A549 (cell line): ENCODE measurements at regions not wholly inside any gene's neighbourhood (a gene's known extent, or its start where the extent isn't known, plus 50 kb on each side); places are given as distances from the start of the nearest gene placed in this dataset.
"Not testable (repeated sequence)": the region's sequence is repeated elsewhere in the genome, so short reads cannot be mapped to it uniquely, and the experiment has no call there.

Experiments
- ATAC-seq, 2 experiments: fragments of 200-7000 bp in 1 of 2; fragments of >200 bp in 1 of 2; cut with Nextera tagmentation in 1 of 2; cut with Tn5 transposase in 1 of 2; 3 replicates each; pipeline versions ENCODE4 v1.8.0 to v1.9.1; 2018 to 2020; ENCODE audit warnings: mild to moderate bottlenecking in 1 of 2, moderate library complexity in 1 of 2
- CTCF ChIA-PET: fragments of 300-600 bp; sonication (Branson Sonifier 250); formaldehyde crosslinking; extraction: SDS; loops from one replicate; lab custom pipeline; 2021; ENCODE audit warnings: antibody characterized with exemption, inconsistent platforms; lab: Yijun Ruan, JAX
- POLR2A ChIA-PET: fragments of 350-600 bp; formaldehyde crosslinking; extraction: SDS; loops from one replicate; lab custom pipeline; 2021; ENCODE audit warnings: antibody characterized with exemption, inconsistent platforms; lab: Yijun Ruan, JAX
- DNase-seq, 2 experiments: peaks; one replicate each; pipeline versions ENCODE4 v3.0.0 to v3.0.0-alpha.2; 2011 to 2016; ENCODE audit warnings: low read depth in 1 of 2, low spot score in 1 of 2
- FAIRE-seq: peaks from 2 replicates; lab custom pipeline; 2011; peaks lifted over from hg19 to GRCh38; lab: Jason Lieb, UNC
- H3K27ac ChIP-seq, 2 experiments: fragments of >200 bp; sonication (Bioruptor Twin); formaldehyde crosslinking; 3 replicates each; pipeline ENCODE4 v1.5.1; 2016 to 2017
- H3K4me1 ChIP-seq: fragments of >200 bp; sonication (Bioruptor Twin); formaldehyde crosslinking; 3 replicates; pipeline ENCODE4 v1.6.1; 2016
- H3K4me2 ChIP-seq: fragments of >200 bp; sonication (Bioruptor Twin); formaldehyde crosslinking; 3 replicates; pipeline ENCODE4 v1.6.1; 2016
- H3K4me3 ChIP-seq: fragments of >200 bp; sonication (Bioruptor Twin); formaldehyde crosslinking; 3 replicates; pipeline ENCODE4 v1.5.1; 2016
- H3K9me3 ChIP-seq: fragments of >200 bp; sonication (Bioruptor Twin); formaldehyde crosslinking; 3 replicates; pipeline ENCODE4 v1.6.1; 2016
- ATOH8 ChIP-seq: fragments of 250-450 bp; sonication (Bioruptor Pico); IDR thresholded peaks from 2 replicates; pipeline ENCODE4 v1.5.0; 2020; ENCODE audit warnings: low read depth, mild to moderate bottlenecking, moderate library complexity
- BCL3 ChIP-seq: fragments of >200 bp; sonication (Bioruptor Twin); formaldehyde crosslinking; IDR thresholded peaks from 3 replicates; pipeline ENCODE4 v1.6.1; 2016
- CHD4 ChIP-seq: fragments of 200-600 bp; sonication (generic); IDR thresholded peaks from 2 replicates; pipeline ENCODE4 v1.6.1; 2016; ENCODE audit warnings: antibody characterized with exemption, mild to moderate bottlenecking, borderline replicate concordance
- EHF ChIP-seq: fragments of 250-450 bp; sonication (Bioruptor Pico); IDR thresholded peaks from 2 replicates; pipeline ENCODE4 v1.5.0; 2020; ENCODE audit warnings: mild to moderate bottlenecking
- ELK1 ChIP-seq: fragments of 150-350 bp; IDR thresholded peaks from 2 replicates; pipeline ENCODE4 v1.6.1; 2014; ENCODE audit warnings: low read depth, mild to moderate bottlenecking, low read length
- EP300 ChIP-seq, 2 experiments: fragments of >200 bp; sonication (Bioruptor Twin); formaldehyde crosslinking; IDR thresholded peaks; 2 replicates in 1 of 2; 3 replicates in 1 of 2; pipeline ENCODE4 v1.6.1; 2016 to 2017
- ESRRA ChIP-seq: fragments of 150-350 bp; IDR thresholded peaks from 2 replicates; pipeline ENCODE4 v1.6.1; 2014; ENCODE audit warnings: mild to moderate bottlenecking, low read length, borderline replicate concordance
- FOXS1 ChIP-seq: fragments of 250-450 bp; sonication (Bioruptor Pico); IDR thresholded peaks from 2 replicates; pipeline ENCODE4 v1.5.0; 2020; ENCODE audit warnings: mild to moderate bottlenecking, moderate library complexity
- HDAC2 ChIP-seq: fragments of 200-600 bp; sonication (generic); IDR thresholded peaks from 2 replicates; pipeline ENCODE4 v1.6.1; 2016
- HEYL ChIP-seq: fragments of 250-450 bp; sonication (Bioruptor Pico); IDR thresholded peaks from 2 replicates; pipeline ENCODE4 v1.8.0; 2021; ENCODE audit warnings: mild to moderate bottlenecking, moderate library complexity
- JUN ChIP-seq, 2 experiments: fragments of >200 bp; sonication (Bioruptor Twin); formaldehyde crosslinking; IDR thresholded peaks; 2 replicates in 1 of 2; 3 replicates in 1 of 2; pipeline ENCODE4 v1.6.1; 2016 to 2017
- NFE2L2 ChIP-seq: fragments of 150-350 bp; conservative IDR thresholded peaks from 2 replicates; pipeline ENCODE4 v1.6.1; 2014; ENCODE audit warnings: low read length
- NPAS2 ChIP-seq: fragments of 250-450 bp; sonication (Bioruptor Pico); IDR thresholded peaks from 2 replicates; pipeline ENCODE4 v1.8.0; 2022; ENCODE audit warnings: mild to moderate bottlenecking, moderate library complexity, borderline replicate concordance
- PBX3 ChIP-seq: IDR thresholded peaks from 2 replicates; pipeline ENCODE4 v1.6.1; 2012
- PHF8 ChIP-seq: fragments of 200-600 bp; sonication (generic); IDR thresholded peaks from 2 replicates; pipeline ENCODE4 v1.6.1; 2016; ENCODE audit warnings: low read depth, mild to moderate bottlenecking, antibody characterized with exemption, moderate library complexity, borderline replicate concordance
- POLR2AphosphoS2 ChIP-seq: conservative IDR thresholded peaks from 2 replicates; pipeline ENCODE4 v1.6.1; 2012; ENCODE audit warnings: low read length, improper control_type of control experiment, inconsistent platforms
- RAD21 ChIP-seq, 2 experiments: fragments of >200 bp in 1 of 2; sonication (Bioruptor Twin) in 1 of 2; formaldehyde crosslinking in 1 of 2; IDR thresholded peaks in 1 of 2; conservative IDR thresholded peaks in 1 of 2; 2 replicates in 1 of 2; 3 replicates in 1 of 2; pipeline ENCODE4 v1.6.1; 2012 to 2018; ENCODE audit warnings: inconsistent platforms in 1 of 2
- REST ChIP-seq: fragments of 200-600 bp; sonication (generic); IDR thresholded peaks from 2 replicates; pipeline ENCODE4 v1.6.1; 2016; ENCODE audit warnings: antibody characterized with exemption, mild to moderate bottlenecking, moderate library complexity
- RFX5 ChIP-seq: fragments of 450-650 bp; IDR thresholded peaks from 2 replicates; pipeline ENCODE4 v1.7.1; 2014; ENCODE audit warnings: antibody characterized with exemption, mild to moderate bottlenecking, moderate library complexity
- ZC3H11A ChIP-seq: fragments of 450-650 bp; IDR thresholded peaks from 2 replicates; pipeline ENCODE4 v1.6.1; 2014; ENCODE audit warnings: antibody characterized with exemption, mild to moderate bottlenecking
- ZSCAN20 ChIP-seq: fragments of 250-450 bp; sonication (Bioruptor Pico); IDR thresholded peaks from 2 replicates; pipeline ENCODE4 v1.8.0; 2022; ENCODE audit warnings: mild to moderate bottlenecking, moderate library complexity
- WGBS: methylation state at CpG from one replicate; pipeline ENCODE4 v1.1.6; 2017; ENCODE audit errors: missing lambda C conversion rate; 5-methylcytosine and 5-hydroxymethylcytosine counted together

GRCh38 chr7:68627247-68627864 is 970.9 kb upstream of the AUTS2 start:
- FAIRE-seq: no peak
- no peak overlapping the region for H3K27ac ChIP-seq
- POLR2A ChIA-PET: no interaction called here
- no peak for ATAC-seq
- no peaks in the 10 kb centered on the region for H3K4me1 ChIP-seq
- CTCF ChIA-PET: no interaction called here
- no peak for DNase-seq
- H3K4me2 ChIP-seq: no peak overlapping the region
- no peak overlapping the region for H3K4me3 ChIP-seq
- 85% methylated on average over 2 of the region's 2 CpGs for WGBS
- H3K9me3 ChIP-seq: no peaks in the 10 kb centered on the region
- no peak for TF ChIP-seq REST
- TF ChIP-seq ZSCAN20: no peak
- TF ChIP-seq BCL3: no peak
- TF ChIP-seq ATOH8 (CRISPR knock-in tag): no peak
- TF ChIP-seq ELK1: no peak
- TF ChIP-seq EHF (CRISPR knock-in tag): no peak
- TF ChIP-seq RFX5: no peak
- TF ChIP-seq CHD4: no peak
- TF ChIP-seq HEYL (CRISPR knock-in tag): no peak
- no peak for TF ChIP-seq PHF8

- CTCF ChIA-PET, H3K4me2 ChIP-seq, H3K9me3 ChIP-seq: not testable (repeated sequence)
- 92% methylated on average over 3 of the region's 3 CpGs for WGBS
- TF ChIP-seq ZC3H11A: peak; percentile 63; the same call in 1 of the 2 replicates
- TF ChIP-seq, all 56 proteins: peak for 1; not testable (repeated sequence) for 55
- H3K4me3 ChIP-seq, DNase-seq, ATAC-seq, H3K27ac ChIP-seq, H3K4me1 ChIP-seq, POLR2A ChIA-PET, FAIRE-seq: not testable (repeated sequence)
These were observed 967.4 kb upstream of the AUTS2 start for GRCh38 chr7:68630914-68631313.

- 0 out of 3 replicates have a peak, but pooled peaks cover 3% of the 10 kb centered on the region for H3K4me1 ChIP-seq
- no peak overlapping the region for H3K27ac ChIP-seq
- ATAC-seq (no peak), FAIRE-seq (no peak), DNase-seq (no peak)
- POLR2A ChIA-PET: no interaction called here
- 91% methylated on average over 3 of the region's 3 CpGs for WGBS
- H3K4me3 ChIP-seq: no peak overlapping the region
- no peak overlapping the region for H3K4me2 ChIP-seq
- H3K9me3 ChIP-seq: no peaks in the 10 kb centered on the region
- CTCF ChIA-PET: interaction anchor here (0.6 to 0.7 kb wide), 2 partner anchors 626 to 768 kb away, joined by 3 read pairs; no protein-coding TSS in a partner anchor
- TF ChIP-seq RAD21 (conservative IDR thresholded peaks at IDR 0.05 in 1 of 2, IDR thresholded peaks at IDR 0.05 in 1 of 2) (no peak), POLR2AphosphoS2 (no peak), EP300 (IDR thresholded peaks at IDR 0.05) (no peak), ESRRA (no peak), NPAS2 (CRISPR knock-in tag) (no peak), NFE2L2 (no peak), FOXS1 (no peak), JUN (IDR thresholded peaks at IDR 0.05) (no peak), HDAC2 (no peak), PBX3 (no peak)
These were observed 958.2 kb upstream of the AUTS2 start for GRCh38 chr7:68640103-68640502.
